A673 (cell line): ENCODE measurements at regions not wholly inside any gene's neighbourhood (a gene's known extent, or its start where the extent isn't known, plus 50 kb on each side); places are given as distances from the start of the nearest gene placed in this dataset.
A peak's percentile ranks its signal among the peaks of the same experiment; 100 is the strongest.

ENCODE experiments used
- BruUV-seq: library from RNA; stranded (reverse); fragments of 400-500 nt; replicated peaks from 2 replicates; lab custom pipeline; 2021; lab: Mats Ljungman, UMichigan
- CTCF ChIA-PET: fragments of 300-600 bp; sonication (Branson Sonifier 250); formaldehyde crosslinking; loops from one replicate; lab custom pipeline; 2022; ENCODE audit warnings: antibody characterized with exemption; lab: Charles Lee
- POLR2A ChIA-PET: fragments of 300-600 bp; sonication (Branson Sonifier 250); formaldehyde crosslinking; loops from one replicate; lab custom pipeline; 2022; ENCODE audit warnings: antibody characterized with exemption; ENCODE audit not compliant: low non-redundant PET; lab: Charles Lee
- DNase-seq: peaks from one replicate; pipeline ENCODE4 v3.0.0-alpha.2; 2015; ENCODE audit warnings: low spot score
- H3K27ac ChIP-seq: fragments of 200-600 bp; sonication (generic); 2 replicates; pipeline ENCODE4 v1.5.1; 2016; ENCODE audit warnings: mixed run types, low read depth, mild to moderate bottlenecking, mixed read lengths, antibody characterized with exemption, low read length; ENCODE audit not compliant: poor library complexity, severe bottlenecking
- H3K27me3 ChIP-seq: fragments of 200-600 bp; sonication (generic); replicated peaks from 2 replicates; pipeline ENCODE4 v1.6.1; 2017; ENCODE audit warnings: mixed run types, low read depth, mild to moderate bottlenecking, mixed read lengths, antibody characterized with exemption, low read length; ENCODE audit not compliant: insufficient read depth, poor library complexity
- H3K36me3 ChIP-seq: fragments of 200-600 bp; sonication (generic); 2 replicates; pipeline ENCODE4 v1.6.1; 2016; ENCODE audit warnings: mixed run types, mild to moderate bottlenecking, mixed read lengths, antibody characterized with exemption, low read length; ENCODE audit not compliant: insufficient read depth, poor library complexity, severe bottlenecking
- H3K4me1 ChIP-seq: fragments of 200-600 bp; sonication (generic); 2 replicates; pipeline ENCODE4 v1.6.1; 2017; ENCODE audit warnings: mixed run types, mild to moderate bottlenecking, mixed read lengths, antibody characterized with exemption, low read length; ENCODE audit not compliant: insufficient read depth, poor library complexity, severe bottlenecking
- H3K4me3 ChIP-seq: fragments of 200-600 bp; sonication (generic); 2 replicates; pipeline ENCODE4 v1.5.1; 2016; ENCODE audit warnings: low read depth, mixed run types, mild to moderate bottlenecking, mixed read lengths, low read length; ENCODE audit not compliant: poor library complexity, severe bottlenecking
- H3K9me3 ChIP-seq: fragments of 200-600 bp; sonication (generic); 2 replicates; pipeline ENCODE4 v1.6.1; 2016; ENCODE audit warnings: mixed run types, low read depth, mild to moderate bottlenecking, mixed read lengths, antibody characterized with exemption, low read length; ENCODE audit not compliant: poor library complexity, severe bottlenecking
- EZH2 ChIP-seq: fragments of 200-600 bp; sonication (generic); IDR thresholded peaks from 2 replicates; pipeline ENCODE4 v1.6.1; 2017; ENCODE audit warnings: borderline replicate concordance, low read depth, mild to moderate bottlenecking, mixed read lengths, antibody characterized with exemption, low read length; ENCODE audit not compliant: poor library complexity, severe bottlenecking
- intact Hi-C: fragments of 100-400 bp; cut with micrococcal nuclease; formaldehyde crosslinking; loops from one replicate; pipeline ENCODE4 v1.10.0; 2022; ENCODE audit not compliant: unreplicated experiment
- TF ChIP-seq, protein P1 (sequence below): fragments of 300-800, 200-600 bp; sonication (generic); conservative IDR thresholded peaks from 2 replicates; pipeline ENCODE4 v1.5.1; 2017; ENCODE audit warnings: low read depth, mild to moderate bottlenecking, antibody characterized with exemption, low read length, moderate library complexity, mixed read lengths

DNA sequence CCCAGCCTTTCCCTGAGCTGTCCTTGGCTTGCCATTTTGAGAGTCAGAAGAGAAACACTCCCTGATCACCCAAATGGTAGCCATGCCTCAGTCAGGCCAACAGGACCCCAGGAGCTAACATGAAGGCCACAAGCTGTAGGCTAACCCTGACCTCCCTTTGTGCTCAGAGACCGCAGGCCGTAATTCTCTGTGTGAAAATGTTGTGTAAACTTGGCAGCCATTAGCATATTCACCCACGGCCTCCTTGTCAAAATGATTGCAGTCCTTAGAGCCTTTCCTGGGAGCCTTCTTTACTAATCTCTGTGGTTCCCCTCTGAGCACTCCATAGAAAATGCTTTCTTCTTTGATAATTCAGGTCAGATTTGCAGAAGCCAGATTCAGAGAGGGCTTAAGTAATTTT lies 418.9 kb downstream of the COG6 start:
- H3K9me3 ChIP-seq: no peaks in the 10 kb centered on the region
- no peak for TF ChIP-seq EZH2
- CTCF ChIA-PET: no interaction called here
- H3K27me3 ChIP-seq: no peaks in the 10 kb centered on the region
- POLR2A ChIA-PET: no interaction called here
- H3K36me3 ChIP-seq: no peaks in the 10 kb centered on the region
- no peak overlapping the region for H3K4me3 ChIP-seq
- no TSS peak for BruUV-seq
- no peak overlapping the region for H3K27ac ChIP-seq
- intact Hi-C loops: no loop called here
- H3K4me1 ChIP-seq: no peaks in the 10 kb centered on the region
- peak; percentile 51 for DNase-seq

DNA sequence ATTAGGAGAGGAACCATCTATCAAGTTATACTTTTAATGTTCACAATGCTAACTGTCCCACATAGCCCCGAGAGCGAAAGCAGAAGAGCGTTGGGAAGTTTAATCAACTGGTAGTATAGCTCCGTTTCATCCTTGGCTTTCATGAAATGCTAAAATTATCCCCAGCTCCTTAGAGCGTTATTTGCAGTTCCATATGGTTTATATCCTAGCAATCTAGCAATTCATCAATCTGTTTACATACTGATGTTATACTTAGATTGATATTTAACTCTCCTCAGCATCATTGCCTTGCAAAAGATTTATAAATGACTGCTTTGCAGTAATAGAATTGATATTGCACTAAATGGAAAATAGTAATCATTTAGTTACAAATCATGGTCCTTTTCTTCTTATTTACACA lies 419.8 kb downstream of the COG6 start:
- no peak for TF ChIP-seq EZH2
- TF ChIP-seq, protein P1, sequence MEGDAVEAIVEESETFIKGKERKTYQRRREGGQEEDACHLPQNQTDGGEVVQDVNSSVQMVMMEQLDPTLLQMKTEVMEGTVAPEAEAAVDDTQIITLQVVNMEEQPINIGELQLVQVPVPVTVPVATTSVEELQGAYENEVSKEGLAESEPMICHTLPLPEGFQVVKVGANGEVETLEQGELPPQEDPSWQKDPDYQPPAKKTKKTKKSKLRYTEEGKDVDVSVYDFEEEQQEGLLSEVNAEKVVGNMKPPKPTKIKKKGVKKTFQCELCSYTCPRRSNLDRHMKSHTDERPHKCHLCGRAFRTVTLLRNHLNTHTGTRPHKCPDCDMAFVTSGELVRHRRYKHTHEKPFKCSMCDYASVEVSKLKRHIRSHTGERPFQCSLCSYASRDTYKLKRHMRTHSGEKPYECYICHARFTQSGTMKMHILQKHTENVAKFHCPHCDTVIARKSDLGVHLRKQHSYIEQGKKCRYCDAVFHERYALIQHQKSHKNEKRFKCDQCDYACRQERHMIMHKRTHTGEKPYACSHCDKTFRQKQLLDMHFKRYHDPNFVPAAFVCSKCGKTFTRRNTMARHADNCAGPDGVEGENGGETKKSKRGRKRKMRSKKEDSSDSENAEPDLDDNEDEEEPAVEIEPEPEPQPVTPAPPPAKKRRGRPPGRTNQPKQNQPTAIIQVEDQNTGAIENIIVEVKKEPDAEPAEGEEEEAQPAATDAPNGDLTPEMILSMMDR: no peak
- BruUV-seq: no TSS peak
- Histone ChIP-seq H3K36me3 (no peaks in the 10 kb centered on the region), H3K9me3 (no peaks in the 10 kb centered on the region), H3K27ac (no peak overlapping the region), H3K4me3 (no peak overlapping the region), H3K4me1 (no peaks in the 10 kb centered on the region), H3K27me3 (no peaks in the 10 kb centered on the region)
- ChIA-PET CTCF (no interaction called here), POLR2A (no interaction called here)
- intact Hi-C loops: no loop called here
- no peak for DNase-seq

DNA sequence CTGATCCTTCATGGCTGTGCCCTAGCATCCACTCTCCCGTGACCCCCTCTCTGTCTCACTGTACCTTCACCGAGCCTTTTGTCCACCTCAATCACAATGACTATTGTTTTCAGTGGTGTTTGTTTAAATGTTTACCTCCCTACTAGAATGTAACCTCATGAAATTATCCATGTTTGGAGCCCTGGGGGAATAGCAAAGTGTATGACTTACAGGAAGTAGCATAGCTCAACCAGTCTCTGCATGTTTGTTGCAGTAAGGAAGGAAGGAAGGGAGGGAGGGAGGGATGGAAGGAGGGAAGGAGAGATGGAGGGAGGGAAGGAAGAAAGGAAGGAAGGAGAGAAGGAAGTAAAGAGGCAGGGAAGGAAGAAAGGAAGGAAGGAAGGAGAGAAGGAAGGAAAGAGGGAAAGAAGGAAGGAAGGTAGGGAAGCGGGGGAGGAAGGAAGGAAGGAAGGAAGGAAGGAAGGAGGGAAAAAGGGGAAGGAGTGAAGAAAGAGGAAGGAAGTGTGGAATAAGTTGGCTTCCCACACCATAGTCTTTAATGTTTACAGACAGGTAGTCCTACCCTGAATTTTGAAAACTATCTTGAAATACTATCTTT lies 421.4 kb downstream of the COG6 start:
- Histone ChIP-seq H3K36me3 (no peaks in the 10 kb centered on the region), H3K4me3 (no peak overlapping the region), H3K27me3 (no peaks in the 10 kb centered on the region), H3K4me1 (no peaks in the 10 kb centered on the region), H3K27ac (no peak overlapping the region), H3K9me3 (no peaks in the 10 kb centered on the region)
- TF ChIP-seq, protein P1: no peak
- no peak for TF ChIP-seq EZH2
- ChIA-PET CTCF (interaction anchor here (0.6 kb wide), 1 partner anchor 15 kb away, joined by 4 read pairs; no protein-coding TSS in a partner anchor), POLR2A (no interaction called here)
- no TSS peak for BruUV-seq
- no peak for DNase-seq
- intact Hi-C loops: no loop called here

DNA sequence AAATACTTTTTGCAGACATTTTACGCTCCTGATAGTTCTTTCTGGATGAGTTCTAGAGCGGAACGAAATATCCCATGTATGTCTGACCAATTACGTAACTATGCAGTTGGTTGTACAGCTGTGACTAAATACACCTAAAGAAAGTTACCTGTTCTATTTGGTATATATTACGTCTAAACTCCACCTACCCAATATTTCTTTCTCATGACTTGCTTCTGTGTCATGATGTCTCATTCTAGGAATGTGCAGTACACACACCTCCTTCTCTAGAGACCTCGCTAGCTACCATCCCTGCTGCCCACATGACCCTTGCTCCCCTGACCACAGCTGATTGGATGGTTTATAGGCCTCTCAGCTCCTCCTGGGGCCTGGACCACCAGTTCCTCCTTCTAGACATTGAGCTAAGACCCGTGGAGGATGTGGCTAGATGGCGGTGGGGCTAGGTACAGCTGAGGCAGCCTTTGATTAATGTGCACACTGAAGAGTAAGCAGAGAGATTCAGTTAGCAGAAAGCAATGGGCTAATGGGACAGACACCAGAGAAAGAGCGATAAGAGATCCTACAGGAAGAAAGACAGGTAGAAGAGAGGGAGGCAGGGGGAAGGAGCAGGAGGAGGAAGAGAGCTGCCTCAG lies 422.1 kb downstream of the COG6 start:
- ChIA-PET CTCF (no interaction called here), POLR2A (no interaction called here)
- DNase-seq: no peak
- TF ChIP-seq, protein P1: no peak
- no peak for TF ChIP-seq EZH2
- Histone ChIP-seq H3K36me3 (no peaks in the 10 kb centered on the region), H3K4me3 (no peak overlapping the region), H3K27ac (no peak overlapping the region), H3K27me3 (no peaks in the 10 kb centered on the region), H3K4me1 (peaks cover 4% of the 10 kb centered on the region), H3K9me3 (no peaks in the 10 kb centered on the region)
- intact Hi-C loops: no loop called here
- BruUV-seq: no TSS peak
